MCF 10A (cell line): ENCODE measurements at regions not wholly inside any gene's neighbourhood (a gene's known extent, or its start where the extent isn't known, plus 50 kb on each side); places are given as distances from the start of the nearest gene placed in this dataset.

Source experiments
- BruUV-seq: library from RNA; stranded (reverse); fragments of 400-500 nt; replicated peaks from 2 replicates; lab custom pipeline; 2021; lab: Mats Ljungman, UMichigan
- CTCF ChIA-PET: fragments of 300-600 bp; sonication (Branson Sonifier 250); formaldehyde crosslinking; extraction: SDS; loops from one replicate; lab custom pipeline; 2021; ENCODE audit warnings: antibody characterized with exemption, inconsistent platforms; lab: Yijun Ruan, JAX
- POLR2A ChIA-PET: fragments of 300-600, 350-650 bp; sonication (Branson Sonifier 250); formaldehyde crosslinking; extraction: SDS; loops from one replicate; lab custom pipeline; 2020; ENCODE audit warnings: antibody characterized with exemption, inconsistent platforms; lab: Yijun Ruan, JAX
- DNase-seq: peaks from one replicate; pipeline ENCODE4 v3.0.0-alpha.2; 2018; ENCODE audit not compliant: unreplicated experiment
- H3K27ac Mint-ChIP-seq: one replicate; pipeline ENCODE4 v1.8.0; 2022; ENCODE audit warnings: mild to moderate bottlenecking, low read depth, mixed read lengths; ENCODE audit not compliant: unreplicated experiment
- H3K27me3 Mint-ChIP-seq: one replicate; pipeline ENCODE4 v1.8.0; 2022; ENCODE audit warnings: mixed read lengths; ENCODE audit not compliant: insufficient read depth, unreplicated experiment
- H3K36me3 Mint-ChIP-seq: one replicate; pipeline ENCODE4 v1.8.0; 2022; ENCODE audit warnings: mild to moderate bottlenecking, moderate library complexity, mixed read lengths; ENCODE audit not compliant: insufficient read depth, unreplicated experiment
- H3K4me1 Mint-ChIP-seq: one replicate; pipeline ENCODE4 v1.8.0; 2022; ENCODE audit warnings: mixed read lengths; ENCODE audit not compliant: insufficient read depth, unreplicated experiment
- H3K4me3 Mint-ChIP-seq: one replicate; pipeline ENCODE4 v1.8.0; 2022; ENCODE audit warnings: mild to moderate bottlenecking, moderate library complexity, mixed read lengths; ENCODE audit not compliant: unreplicated experiment
- H3K9me3 Mint-ChIP-seq: one replicate; pipeline ENCODE4 v1.8.0; 2022; ENCODE audit warnings: mixed read lengths; ENCODE audit not compliant: unreplicated experiment
- CTCF ChIP-seq: fragments of 200-600 bp; IDR thresholded peaks from one replicate; pipeline ENCODE4 v1.8.0; 2022; ENCODE audit warnings: antibody characterized with exemption, mild to moderate bottlenecking; ENCODE audit not compliant: unreplicated experiment
- intact Hi-C: fragments of 100-400 bp; cut with micrococcal nuclease; formaldehyde crosslinking; loops from 2 replicates; pipeline ENCODE4 v1.14.1; 2022

- Mint-ChIP-seq H3K27ac (no peak overlapping the region), H3K36me3 (no peaks in the 10 kb centered on the region), H3K4me1 (no peaks in the 10 kb centered on the region), H3K4me3 (no peak overlapping the region), H3K9me3 (no peaks in the 10 kb centered on the region), H3K27me3 (no peaks in the 10 kb centered on the region)
- ChIA-PET CTCF (interaction anchor here (0.6 kb wide), 1 partner anchor 195 kb away, joined by 3 read pairs; no protein-coding TSS in a partner anchor), POLR2A (no interaction called here)
- DNase-seq, result no peak
- BruUV-seq, result no TSS peak
- intact Hi-C loops, result no loop called here
- TF ChIP-seq CTCF, result no peak
Measured at GRCh38 chr11:70025308-70025707, 52.8 kb upstream of the ANO1 start.

GRCh38 chr11:70026012-70026411 is 52.1 kb upstream of the ANO1 start:
- no peaks in the 10 kb centered on the region for H3K4me1 Mint-ChIP-seq

GRCh38 chr11:70026726-70027125 is 51.4 kb upstream of the ANO1 start:
- H3K4me1 Mint-ChIP-seq, result no peaks in the 10 kb centered on the region
- TF ChIP-seq CTCF, result no peak
- H3K27ac Mint-ChIP-seq, result no peak overlapping the region
- H3K36me3 Mint-ChIP-seq, result no peaks in the 10 kb centered on the region
- ChIA-PET POLR2A (no interaction called here), CTCF (interaction anchor here (1.1 kb wide), 1 partner anchor 10 kb away, joined by 3 read pairs; no protein-coding TSS in a partner anchor)
- no peak for DNase-seq
- no peak overlapping the region for H3K4me3 Mint-ChIP-seq
- no peaks in the 10 kb centered on the region for H3K27me3 Mint-ChIP-seq
- BruUV-seq, result no TSS peak
- H3K9me3 Mint-ChIP-seq, result no peaks in the 10 kb centered on the region
- intact Hi-C loops, result no loop called here

More at GRCh38 chr11:70026012-70026411, 52.1 kb upstream of the ANO1 start:
- ChIA-PET POLR2A (no interaction called here), CTCF (no interaction called here)
- no peaks in the 10 kb centered on the region for H3K36me3 Mint-ChIP-seq
- no peak for TF ChIP-seq CTCF
- H3K27me3 Mint-ChIP-seq, result no peaks in the 10 kb centered on the region
- H3K4me3 Mint-ChIP-seq, result no peak overlapping the region
- H3K9me3 Mint-ChIP-seq, result no peaks in the 10 kb centered on the region
- BruUV-seq, result no TSS peak
- no peak overlapping the region for H3K27ac Mint-ChIP-seq
- no peak for DNase-seq
- intact Hi-C loops, result no loop called here

DNA sequence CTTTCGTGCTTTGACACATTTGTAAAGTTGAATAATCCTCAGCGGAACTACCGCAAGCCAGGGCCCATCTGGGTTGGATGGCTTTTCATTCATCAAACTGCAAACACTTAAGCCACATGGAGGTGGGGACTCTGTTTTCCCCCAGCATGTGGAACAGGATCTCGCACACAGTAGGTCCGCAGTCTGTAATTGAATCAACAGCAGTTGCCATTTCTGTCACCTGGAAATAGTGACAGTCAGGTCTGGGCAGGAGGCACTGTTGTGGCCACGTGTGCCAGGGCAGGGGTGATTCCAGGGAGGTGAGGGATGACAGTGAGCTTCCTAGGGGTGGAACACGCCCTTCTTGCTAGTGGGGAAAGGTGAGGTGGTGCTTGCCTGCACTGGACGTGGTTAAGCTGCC is 50.7 kb upstream of the ANO1 start:
- BruUV-seq, result no TSS peak
- intact Hi-C loops, result no loop called here
- no peaks in the 10 kb centered on the region for H3K36me3 Mint-ChIP-seq
- no peaks in the 10 kb centered on the region for H3K9me3 Mint-ChIP-seq
- no peak for TF ChIP-seq CTCF
- H3K27ac Mint-ChIP-seq, result no peak overlapping the region
- no peak for DNase-seq
- H3K4me3 Mint-ChIP-seq, result no peak overlapping the region
- POLR2A ChIA-PET, result no interaction called here
- CTCF ChIA-PET, result interaction anchor here (1.1 kb wide), 1 partner anchor 10 kb away, joined by 3 read pairs; no protein-coding TSS in a partner anchor
- no peaks in the 10 kb centered on the region for H3K4me1 Mint-ChIP-seq
- H3K27me3 Mint-ChIP-seq, result no peaks in the 10 kb centered on the region
